ENCODE measurements at regions not wholly inside any gene's neighbourhood (a gene's known extent, or its start where the extent isn't known, plus 50 kb on each side); places are given as distances from the start of the nearest gene placed in this dataset.

- TF ChIP-seq CTCF (IDR thresholded peaks at IDR 0.05) (no peak), NFIC (IDR thresholded peaks at IDR 0.05; ENCODE audit: borderline replicate concordance) (no peak), POLR2AphosphoS5 (IDR thresholded peaks at IDR 0.05; ENCODE audit: low read depth, low read length) (no peak), YY1 (IDR thresholded peaks at IDR 0.05; ENCODE audit: low read depth) (no peak), EP300 (IDR thresholded peaks at IDR 0.05; ENCODE audit: borderline replicate concordance in 1 of 2, low read depth in 1 of 2, low read length in 1 of 2) (no peak), SMC3 (IDR thresholded peaks at IDR 0.05; ENCODE audit: low read depth, low read length) (no peak), TAF1 (IDR thresholded peaks at IDR 0.05; ENCODE audit: borderline replicate concordance, low read depth, low read length) (no peak), RCOR1 (IDR thresholded peaks at IDR 0.05; ENCODE audit: low read length) (no peak), ZBTB33 (IDR thresholded peaks at IDR 0.05; ENCODE audit: borderline replicate concordance, low read depth) (no peak)
- TF ChIP-seq, protein P1, sequence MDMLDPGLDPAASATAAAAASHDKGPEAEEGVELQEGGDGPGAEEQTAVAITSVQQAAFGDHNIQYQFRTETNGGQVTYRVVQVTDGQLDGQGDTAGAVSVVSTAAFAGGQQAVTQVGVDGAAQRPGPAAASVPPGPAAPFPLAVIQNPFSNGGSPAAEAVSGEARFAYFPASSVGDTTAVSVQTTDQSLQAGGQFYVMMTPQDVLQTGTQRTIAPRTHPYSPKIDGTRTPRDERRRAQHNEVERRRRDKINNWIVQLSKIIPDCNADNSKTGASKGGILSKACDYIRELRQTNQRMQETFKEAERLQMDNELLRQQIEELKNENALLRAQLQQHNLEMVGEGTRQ (IDR thresholded peaks at IDR 0.05; ENCODE audit: borderline replicate concordance, low read depth, low read length), result no peak
- TF ChIP-seq, protein P2, sequence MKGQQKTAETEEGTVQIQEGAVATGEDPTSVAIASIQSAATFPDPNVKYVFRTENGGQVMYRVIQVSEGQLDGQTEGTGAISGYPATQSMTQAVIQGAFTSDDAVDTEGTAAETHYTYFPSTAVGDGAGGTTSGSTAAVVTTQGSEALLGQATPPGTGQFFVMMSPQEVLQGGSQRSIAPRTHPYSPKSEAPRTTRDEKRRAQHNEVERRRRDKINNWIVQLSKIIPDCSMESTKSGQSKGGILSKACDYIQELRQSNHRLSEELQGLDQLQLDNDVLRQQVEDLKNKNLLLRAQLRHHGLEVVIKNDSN (IDR thresholded peaks at IDR 0.05; ENCODE audit: borderline replicate concordance, low read depth), result no peak
- TF ChIP-seq, protein P3, sequence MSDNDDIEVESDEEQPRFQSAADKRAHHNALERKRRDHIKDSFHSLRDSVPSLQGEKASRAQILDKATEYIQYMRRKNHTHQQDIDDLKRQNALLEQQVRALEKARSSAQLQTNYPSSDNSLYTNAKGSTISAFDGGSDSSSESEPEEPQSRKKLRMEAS (IDR thresholded peaks at IDR 0.05; ENCODE audit: low read depth), result no peak
These were observed 525.2 kb upstream of the TRPC7 start for GRCh38 chr5:136890431-136891148.

Data from SK-N-SH (cell line).